H1 (cell line): ENCODE measurements at regions not wholly inside any gene's neighbourhood (a gene's known extent, or its start where the extent isn't known, plus 50 kb on each side); places are given as distances from the start of the nearest gene placed in this dataset.

Experiments used
- CTCF ChIA-PET: fragments of 300-600 bp; sonication (Branson Sonifier 250); formaldehyde crosslinking; loops from one replicate; lab custom pipeline; 2021; ENCODE audit not compliant: partially characterized antibody; lab: Charles Lee
- POLR2A ChIA-PET: fragments of 300-600 bp; sonication (Branson Sonifier 250); formaldehyde crosslinking; loops from one replicate; lab custom pipeline; 2021; ENCODE audit warnings: inconsistent platforms; ENCODE audit not compliant: partially characterized antibody; lab: Charles Lee
- DNase-seq, 2 experiments: peaks; one replicate each; pipeline versions ENCODE4 v3.0.0 to v3.0.0-alpha.2; 2010 to 2022; ENCODE audit warnings: low spot score in 2 of 2, low read depth in 1 of 2, mixed read lengths in 1 of 2
- FAIRE-seq: peaks from 2 replicates; lab custom pipeline; 2011; peaks lifted over from hg19 to GRCh38; lab: Jason Lieb, UNC
- H2AFZ ChIP-seq: 2 replicates; pipeline ENCODE4 v1.8.1; 2012; ENCODE audit warnings: low read length, inconsistent platforms
- H2AK5ac ChIP-seq: 2 replicates; pipeline ENCODE4 v1.6.1; 2013; ENCODE audit warnings: low read depth, low read length
- H2BK120ac ChIP-seq: replicated peaks from 2 replicates; pipeline ENCODE3; 2013; ENCODE audit warnings: low read depth, low read length, inconsistent platforms
- H2BK12ac ChIP-seq: 2 replicates; pipeline ENCODE4 v1.6.1; 2013; ENCODE audit warnings: low read depth, low read length
- H2BK15ac ChIP-seq: 2 replicates; pipeline ENCODE4 v1.6.1; 2013; ENCODE audit warnings: low read length
- H2BK20ac ChIP-seq: 2 replicates; pipeline ENCODE4 v1.6.1; 2013; ENCODE audit warnings: low read length
- H2BK5ac ChIP-seq: 2 replicates; pipeline ENCODE4 v1.6.1; 2013; ENCODE audit warnings: low read depth, low read length
- H3K14ac ChIP-seq: 2 replicates; pipeline ENCODE4 v1.6.1; 2013; ENCODE audit warnings: inconsistent platforms; ENCODE audit not compliant: insufficient read length
- H3K18ac ChIP-seq: 2 replicates; pipeline ENCODE4 v1.6.1; 2013; ENCODE audit warnings: low read length; ENCODE audit errors: extremely low read depth
- H3K23ac ChIP-seq: 2 replicates; pipeline ENCODE4 v1.6.1; 2013; ENCODE audit warnings: inconsistent platforms; ENCODE audit not compliant: insufficient read length
- H3K23me2 ChIP-seq: 2 replicates; pipeline ENCODE4 v1.6.1; 2013; ENCODE audit warnings: low read depth, low read length
- H3K27ac ChIP-seq: 2 replicates; pipeline ENCODE4 v1.6.1; 2011; ENCODE audit warnings: low read depth, low read length, inconsistent platforms
- H3K27me3 ChIP-seq, 4 experiments: replicated peaks in 1 of 4; 1 replicate in 1 of 4; 2 replicates in 3 of 4; pipeline versions ENCODE4 v1.6.1 to v1.8.1; 2011 to 2013; ENCODE audit warnings: low read length in 3 of 4, mild to moderate bottlenecking in 3 of 4, inconsistent platforms in 2 of 4, mixed read lengths in 2 of 4, moderate library complexity in 1 of 4; ENCODE audit not compliant: control insufficient read depth in 3 of 4, insufficient read depth in 3 of 4; ENCODE audit errors: extremely low read depth in 1 of 4
- H3K36me3 ChIP-seq, 4 experiments: 2 replicates each; pipeline versions ENCODE4 v1.6.1 to v1.8.1; 2011 to 2013; ENCODE audit warnings: mild to moderate bottlenecking in 4 of 4, low read length in 3 of 4, moderate library complexity in 2 of 4, control low read depth in 1 of 4, inconsistent platforms in 1 of 4; ENCODE audit not compliant: insufficient read depth in 4 of 4, control insufficient read depth in 2 of 4
- H3K4ac ChIP-seq: replicated peaks from 2 replicates; pipeline ENCODE3; 2013; ENCODE audit warnings: low read length, low read depth, mixed read lengths, inconsistent platforms; ENCODE audit not compliant: insufficient read length
- H3K4me1 ChIP-seq, 4 experiments: replicated peaks in 1 of 4; 1 replicate in 1 of 4; 2 replicates in 3 of 4; pipeline versions ENCODE4 v1.6.1 to v1.8.1; 2011 to 2013; ENCODE audit warnings: low read length in 3 of 4, inconsistent platforms in 2 of 4, mixed read lengths in 1 of 4; ENCODE audit not compliant: insufficient read depth in 4 of 4, control insufficient read depth in 3 of 4
- H3K4me2 ChIP-seq, 2 experiments: 2 replicates each; pipeline versions ENCODE4 v1.6.1 to v1.8.1; 2011 to 2013; ENCODE audit warnings: low read depth in 2 of 2, low read length in 2 of 2, control low read depth in 1 of 2, inconsistent platforms in 1 of 2, mild to moderate bottlenecking in 1 of 2; ENCODE audit not compliant: insufficient read depth in 1 of 2
- H3K4me3 ChIP-seq, 4 experiments: fragments of 200-600, 300-600 bp in 1 of 4; sonication (generic), shearing (Covaris generic), sonication (Bioruptor Twin) in 1 of 4; 2 replicates each; pipeline versions ENCODE4 v1.5.1 to v1.8.1; 2011 to 2016; ENCODE audit warnings: low read length in 4 of 4, low read depth in 3 of 4, control low read depth in 2 of 4, inconsistent platforms in 2 of 4, mild to moderate bottlenecking in 2 of 4, mixed read lengths in 1 of 4, moderate library complexity in 1 of 4; ENCODE audit not compliant: insufficient read depth in 2 of 4; ENCODE audit errors: extremely low read depth in 1 of 4
- H3K56ac ChIP-seq: replicated peaks from 2 replicates; pipeline ENCODE3; 2013; ENCODE audit warnings: low read depth, mild to moderate bottlenecking, mixed read lengths, low read length, inconsistent platforms; ENCODE audit not compliant: insufficient read length
- H3K79me1 ChIP-seq: 2 replicates; pipeline ENCODE4 v1.6.1; 2013; ENCODE audit warnings: low read depth, low read length, control low read depth
- H3K79me2 ChIP-seq, 2 experiments: 2 replicates each; pipeline versions ENCODE4 v1.6.1 to v1.8.1; 2012 to 2013; ENCODE audit warnings: low read length in 2 of 2, mild to moderate bottlenecking in 2 of 2, inconsistent platforms in 1 of 2; ENCODE audit not compliant: insufficient read depth in 2 of 2, control insufficient read depth in 1 of 2
- H3K9ac ChIP-seq, 4 experiments: replicated peaks in 1 of 4; 1 replicate in 1 of 4; 2 replicates in 3 of 4; pipeline versions ENCODE4 v1.6.1 to v1.8.1; 2011 to 2013; ENCODE audit warnings: low read depth in 3 of 4, low read length in 3 of 4, control low read depth in 2 of 4, mild to moderate bottlenecking in 2 of 4, moderate library complexity in 2 of 4, inconsistent platforms in 1 of 4; ENCODE audit errors: extremely low read depth in 1 of 4
- H3K9me3 ChIP-seq, 2 experiments: 2 replicates each; pipeline versions ENCODE4 v1.6.1 to v1.8.1; 2012 to 2013; ENCODE audit warnings: mild to moderate bottlenecking in 2 of 2, moderate library complexity in 2 of 2, control low read depth in 1 of 2, inconsistent platforms in 1 of 2, low read depth in 1 of 2, low read length in 1 of 2, mixed read lengths in 1 of 2; ENCODE audit not compliant: insufficient read depth in 2 of 2
- H4K20me1 ChIP-seq, 2 experiments: replicated peaks in 1 of 2; 2 replicates each; pipeline versions ENCODE3 to v1.8.1; 2011 to 2013; ENCODE audit warnings: inconsistent platforms in 2 of 2, low read length in 2 of 2, mild to moderate bottlenecking in 1 of 2; ENCODE audit not compliant: insufficient read depth in 2 of 2, control insufficient read depth in 1 of 2
- H4K5ac ChIP-seq: 2 replicates; pipeline ENCODE4 v1.6.1; 2013; ENCODE audit warnings: low read length, low read depth, mixed read lengths, inconsistent platforms; ENCODE audit not compliant: insufficient read length
- H4K8ac ChIP-seq: 2 replicates; pipeline ENCODE4 v1.8.0; 2013; ENCODE audit warnings: mild to moderate bottlenecking, moderate library complexity, low read length, inconsistent platforms; ENCODE audit not compliant: insufficient read depth; ENCODE audit errors: extremely low read depth
- H4K91ac ChIP-seq: replicated peaks from 2 replicates; pipeline ENCODE3; 2013; ENCODE audit warnings: low read length, mixed read lengths, inconsistent platforms; ENCODE audit not compliant: insufficient read length
- BACH1 ChIP-seq: IDR thresholded peaks from 2 replicates; pipeline ENCODE4 v1.6.1; 2012; ENCODE audit warnings: low read length, improper control_type of control experiment
- CEBPB ChIP-seq: IDR thresholded peaks from 2 replicates; pipeline ENCODE4 v1.6.1; 2012; ENCODE audit warnings: low read depth, low read length
- HDAC6 ChIP-seq: IDR thresholded peaks from one replicate; pipeline ENCODE4 v1.7.1; 2012; ENCODE audit warnings: low read depth, mild to moderate bottlenecking, inconsistent platforms, low read length, moderate library complexity
- RBBP5 ChIP-seq: IDR thresholded peaks from 2 replicates; pipeline ENCODE4 v1.7.1; 2012; ENCODE audit warnings: low read depth, mild to moderate bottlenecking, inconsistent platforms, low read length, moderate library complexity, borderline replicate concordance
- SUZ12 ChIP-seq: fragments of 200-600 bp; sonication (generic); IDR thresholded peaks from 2 replicates; pipeline ENCODE4 v1.6.1; 2012; ENCODE audit warnings: mild to moderate bottlenecking, inconsistent platforms, low read length, moderate library complexity, mixed read lengths
- TEAD4 ChIP-seq: IDR thresholded peaks from 2 replicates; pipeline ENCODE4 v1.6.1; 2012; ENCODE audit warnings: low read depth, low read length, inconsistent platforms, mixed read lengths
- WGBS, 2 experiments: shearing (Covaris generic) in 1 of 2; methylation state at CpG; one replicate each; pipeline versions ENCODE4 v1.1.6 to v1.1.7; 2013 to 2015; ENCODE audit warnings: low lambda C conversion rate in 2 of 2, mixed read lengths in 2 of 2, inconsistent platforms in 1 of 2, low coverage in 1 of 2, missing lambda C conversion rate in 1 of 2; ENCODE audit not compliant: insufficient replicate concordance in 2 of 2, insufficient coverage in 1 of 2, insufficient read length in 1 of 2; ENCODE audit errors: extremely low coverage in 1 of 2, missing lambda C conversion rate in 1 of 2; 5-methylcytosine and 5-hydroxymethylcytosine counted together
- TF ChIP-seq, protein P1 (sequence below), 3 experiments: IDR thresholded peaks; 1 replicate in 2 of 3; 2 replicates in 1 of 3; pipeline versions ENCODE4 v1.5.1 to v1.6.1; 2011; ENCODE audit warnings: low read length in 3 of 3, mild to moderate bottlenecking in 3 of 3, inconsistent platforms in 2 of 3, low read depth in 1 of 3, moderate library complexity in 1 of 3; ENCODE audit not compliant: insufficient read depth in 1 of 3; ENCODE audit errors: control extremely low read depth in 1 of 3

DNA sequence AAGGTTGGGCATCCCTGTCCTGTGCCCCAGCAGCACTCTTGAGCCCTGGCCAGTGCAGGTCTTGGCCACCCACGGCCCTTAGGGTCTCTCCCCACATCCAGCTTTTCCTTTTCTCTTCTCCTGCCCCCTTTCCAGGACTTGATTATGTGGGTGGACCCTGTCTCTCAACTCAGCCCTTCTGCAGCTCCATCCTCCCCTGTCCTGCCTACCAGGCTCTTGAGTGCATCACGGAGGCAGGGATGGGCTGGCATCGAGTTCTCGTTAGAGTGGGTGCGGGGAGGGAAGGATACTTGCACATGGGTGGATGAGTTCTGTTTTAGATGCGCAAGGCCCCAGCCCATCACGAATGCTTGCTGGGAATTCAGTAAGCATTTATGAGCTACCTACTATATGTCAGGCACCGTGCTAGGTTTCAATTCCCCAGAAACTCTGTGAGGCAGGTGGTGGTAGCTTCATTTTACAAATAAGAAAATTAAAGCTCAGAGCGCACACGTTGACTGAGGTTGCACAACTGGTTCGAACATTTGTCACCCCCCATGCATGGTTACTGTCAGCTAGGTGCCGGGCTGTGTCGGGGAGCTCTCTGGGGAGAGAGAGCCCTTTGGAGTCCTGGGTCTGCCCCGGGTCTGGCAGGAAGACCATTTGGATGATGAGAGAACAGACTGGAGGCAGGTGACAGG is 144.6 kb upstream of the PITX1 start:
- H2AFZ ChIP-seq = no peak overlapping the region
- H2BK15ac ChIP-seq = no peak overlapping the region
- no peak overlapping the region for H2AK5ac ChIP-seq
- no peak overlapping the region for H3K14ac ChIP-seq
- no peaks in the 10 kb centered on the region for H4K20me1 ChIP-seq
- POLR2A ChIA-PET = no interaction called here
- H2BK12ac ChIP-seq = no peak overlapping the region
- CTCF ChIA-PET = interaction anchor here (0.9 to 4.1 kb wide), 25 partner anchors 9 to 274 kb away, joined by 3 to 25 read pairs (median 5); partner anchors contain the start of gene PCBD2
- no peaks in the 10 kb centered on the region for H3K23me2 ChIP-seq
- H3K27me3 ChIP-seq = no peaks in the 10 kb centered on the region; a peak in 1 of 7 replicates
- no peak overlapping the region for H2BK20ac ChIP-seq
- H3K9me3 ChIP-seq = no peaks in the 10 kb centered on the region
- no peak overlapping the region for H2BK120ac ChIP-seq
- H4K8ac ChIP-seq = no peak overlapping the region
- H3K4me2 ChIP-seq = no peak overlapping the region
- TF ChIP-seq RBBP5 (no peak), BACH1 (no peak), CEBPB (no peak), SUZ12 (no peak), HDAC6 (no peak), TEAD4 (no peak)
- TF ChIP-seq, protein P1, sequence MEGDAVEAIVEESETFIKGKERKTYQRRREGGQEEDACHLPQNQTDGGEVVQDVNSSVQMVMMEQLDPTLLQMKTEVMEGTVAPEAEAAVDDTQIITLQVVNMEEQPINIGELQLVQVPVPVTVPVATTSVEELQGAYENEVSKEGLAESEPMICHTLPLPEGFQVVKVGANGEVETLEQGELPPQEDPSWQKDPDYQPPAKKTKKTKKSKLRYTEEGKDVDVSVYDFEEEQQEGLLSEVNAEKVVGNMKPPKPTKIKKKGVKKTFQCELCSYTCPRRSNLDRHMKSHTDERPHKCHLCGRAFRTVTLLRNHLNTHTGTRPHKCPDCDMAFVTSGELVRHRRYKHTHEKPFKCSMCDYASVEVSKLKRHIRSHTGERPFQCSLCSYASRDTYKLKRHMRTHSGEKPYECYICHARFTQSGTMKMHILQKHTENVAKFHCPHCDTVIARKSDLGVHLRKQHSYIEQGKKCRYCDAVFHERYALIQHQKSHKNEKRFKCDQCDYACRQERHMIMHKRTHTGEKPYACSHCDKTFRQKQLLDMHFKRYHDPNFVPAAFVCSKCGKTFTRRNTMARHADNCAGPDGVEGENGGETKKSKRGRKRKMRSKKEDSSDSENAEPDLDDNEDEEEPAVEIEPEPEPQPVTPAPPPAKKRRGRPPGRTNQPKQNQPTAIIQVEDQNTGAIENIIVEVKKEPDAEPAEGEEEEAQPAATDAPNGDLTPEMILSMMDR (IDR thresholded peaks at IDR 0.05; ENCODE audit: control extremely low read depth in 1 of 3, insufficient read depth in 1 of 3, low read depth in 1 of 3, low read length in 3 of 3) = no peak
- TF ChIP-seq, all 59 proteins: peak for 0
- Histone ChIP-seq H3K4me1 (no peaks in the 10 kb centered on the region; a peak in 1 of 7 replicates), H3K4ac (no peak overlapping the region), H3K79me2 (no peaks in the 10 kb centered on the region), H2BK5ac (no peak overlapping the region), H4K5ac (no peak overlapping the region), H3K27ac (no peak overlapping the region), H4K91ac (no peak overlapping the region), H3K4me3 (no peak overlapping the region), H3K18ac (no peak overlapping the region), H3K36me3 (no peaks in the 10 kb centered on the region), H3K79me1 (no peaks in the 10 kb centered on the region), H3K9ac (no peak overlapping the region), H3K56ac (no peak overlapping the region), H3K23ac (no peak overlapping the region)
- DNase-seq = no peak
- no peak for FAIRE-seq
- WGBS, 2 experiments = 83% methylated on average over 14 of the region's 14 CpGs; no CpG with 5 or more reads in 1 of the 2 experiments
